HG02610 (cell line): ENCODE measurements at regions not wholly inside any gene's neighbourhood (a gene's known extent, or its start where the extent isn't known, plus 50 kb on each side); places are given as distances from the start of the nearest gene placed in this dataset.
"Not testable (repeated sequence)": the region's sequence is repeated elsewhere in the genome, so short reads cannot be mapped to it uniquely, and the experiment has no call there.

Experiments used
- ATAC-seq: cut with Tn5 transposase; IDR thresholded peaks from one replicate; pipeline ENCODE4 v1.9.1; 2021; ENCODE audit warnings: mild to moderate bottlenecking, moderate library complexity; ENCODE audit not compliant: unreplicated experiment

GRCh38 chr3:80384811-80385210, 617.0 kb upstream of the ROBO1 start:
- no peak for ATAC-seq

GRCh38 chr3:80374423-80374822, 606.6 kb upstream of the ROBO1 start:
- ATAC-seq = no peak

GRCh38 chr3:80368616-80369015, 600.8 kb upstream of the ROBO1 start:
- ATAC-seq = no peak

- ATAC-seq = no peak
Measured at GRCh38 chr3:80366808-80367548, 599.2 kb upstream of the ROBO1 start.

- ATAC-seq = no peak
Measured at GRCh38 chr3:80357761-80358160, 590.0 kb upstream of the ROBO1 start.

GRCh38 chr3:80355144-80355543, 587.3 kb upstream of the ROBO1 start:
- ATAC-seq = no peak

GRCh38 chr3:80351201-80351600, 583.4 kb upstream of the ROBO1 start:
- ATAC-seq = no peak

GRCh38 chr3:80350771-80351170, 583.0 kb upstream of the ROBO1 start:
- ATAC-seq = no peak

- ATAC-seq = no peak
Measured at GRCh38 chr3:80338366-80338765, 570.6 kb upstream of the ROBO1 start.

- no peak for ATAC-seq
Measured at GRCh38 chr3:80334534-80334933, 566.7 kb upstream of the ROBO1 start.

- ATAC-seq = no peak
Measured at GRCh38 chr3:80331494-80332170, 563.8 kb upstream of the ROBO1 start.

- not testable (repeated sequence) for ATAC-seq
Measured at GRCh38 chr3:80314541-80314940, 546.7 kb upstream of the ROBO1 start.

- no peak for ATAC-seq
Measured at GRCh38 chr3:80308637-80309036, 540.8 kb upstream of the ROBO1 start.

- no peak for ATAC-seq
Measured at GRCh38 chr3:80307844-80308243, 540.0 kb upstream of the ROBO1 start.

- ATAC-seq = no peak
Measured at GRCh38 chr3:80297720-80298119, 529.9 kb upstream of the ROBO1 start.

- ATAC-seq = no peak
Measured at GRCh38 chr3:80285388-80285787, 517.6 kb upstream of the ROBO1 start.

GRCh38 chr3:80283783-80284182, 516.0 kb upstream of the ROBO1 start:
- no peak for ATAC-seq

- ATAC-seq = no peak
Measured at GRCh38 chr3:80278056-80278455, 510.3 kb upstream of the ROBO1 start.

- no peak for ATAC-seq
Measured at GRCh38 chr3:80275120-80275519, 507.3 kb upstream of the ROBO1 start.

- ATAC-seq = no peak
Measured at GRCh38 chr3:80263260-80263659, 495.5 kb upstream of the ROBO1 start.

- ATAC-seq = no peak
Measured at GRCh38 chr3:80261082-80261481, 493.3 kb upstream of the ROBO1 start.

GRCh38 chr3:80259736-80260135, 491.9 kb upstream of the ROBO1 start:
- ATAC-seq = no peak

- ATAC-seq = no peak
Measured at GRCh38 chr3:80252113-80252512, 484.3 kb upstream of the ROBO1 start.
